ENCODE measurements at regions not wholly inside any gene's neighbourhood (a gene's known extent, or its start where the extent isn't known, plus 50 kb on each side); places are given as distances from the start of the nearest gene placed in this dataset.

DNA sequence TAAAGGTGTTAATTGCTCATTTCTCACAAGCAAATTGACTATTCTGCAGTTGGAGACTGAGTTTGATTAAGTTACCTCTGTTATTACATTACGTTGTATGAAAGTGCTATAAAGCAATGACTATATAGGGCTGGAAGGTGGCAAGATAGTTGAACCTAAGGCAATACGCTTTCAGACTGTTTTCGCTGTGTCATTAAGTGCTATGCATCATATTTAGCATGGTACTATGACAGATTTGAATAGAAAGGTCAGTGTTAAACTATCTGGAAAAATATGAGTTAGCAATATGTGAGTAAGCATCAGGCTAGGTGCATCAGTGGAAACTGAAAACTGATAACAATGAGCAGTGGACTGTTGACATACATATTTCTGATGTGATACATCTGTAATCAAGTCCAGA, 206.0 kb upstream of the ARHGAP24 start:
- TF ChIP-seq, protein P1, sequence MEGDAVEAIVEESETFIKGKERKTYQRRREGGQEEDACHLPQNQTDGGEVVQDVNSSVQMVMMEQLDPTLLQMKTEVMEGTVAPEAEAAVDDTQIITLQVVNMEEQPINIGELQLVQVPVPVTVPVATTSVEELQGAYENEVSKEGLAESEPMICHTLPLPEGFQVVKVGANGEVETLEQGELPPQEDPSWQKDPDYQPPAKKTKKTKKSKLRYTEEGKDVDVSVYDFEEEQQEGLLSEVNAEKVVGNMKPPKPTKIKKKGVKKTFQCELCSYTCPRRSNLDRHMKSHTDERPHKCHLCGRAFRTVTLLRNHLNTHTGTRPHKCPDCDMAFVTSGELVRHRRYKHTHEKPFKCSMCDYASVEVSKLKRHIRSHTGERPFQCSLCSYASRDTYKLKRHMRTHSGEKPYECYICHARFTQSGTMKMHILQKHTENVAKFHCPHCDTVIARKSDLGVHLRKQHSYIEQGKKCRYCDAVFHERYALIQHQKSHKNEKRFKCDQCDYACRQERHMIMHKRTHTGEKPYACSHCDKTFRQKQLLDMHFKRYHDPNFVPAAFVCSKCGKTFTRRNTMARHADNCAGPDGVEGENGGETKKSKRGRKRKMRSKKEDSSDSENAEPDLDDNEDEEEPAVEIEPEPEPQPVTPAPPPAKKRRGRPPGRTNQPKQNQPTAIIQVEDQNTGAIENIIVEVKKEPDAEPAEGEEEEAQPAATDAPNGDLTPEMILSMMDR (IDR thresholded peaks at IDR 0.05): no peak
- no peak for TF ChIP-seq EP300 (IDR thresholded peaks at IDR 0.05; ENCODE audit: low read depth)
- TF ChIP-seq POLR2AphosphoS5 (IDR thresholded peaks at IDR 0.05): no peak
